ENCODE measurements at regions not wholly inside any gene's neighbourhood (a gene's known extent, or its start where the extent isn't known, plus 50 kb on each side); places are given as distances from the start of the nearest gene placed in this dataset.

DNA sequence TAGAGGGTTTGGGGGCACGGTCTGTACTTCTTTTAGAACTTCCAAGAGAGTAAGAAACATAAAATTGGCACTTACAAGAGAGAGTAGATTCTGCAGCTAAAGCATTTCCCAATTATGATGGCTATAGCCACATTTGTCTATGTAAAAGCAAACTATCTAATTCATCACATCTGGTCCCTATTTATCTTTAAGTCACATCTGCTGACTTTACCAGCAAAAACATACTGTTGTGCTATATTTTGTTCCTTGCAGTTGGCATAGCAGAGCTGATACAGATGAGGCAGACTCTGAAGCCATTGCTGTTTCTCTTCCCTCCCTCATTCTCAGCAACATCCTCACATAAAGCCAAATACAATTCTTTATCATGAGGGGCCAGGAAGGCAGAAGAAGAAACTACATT is 1533.5 kb upstream of the RAG2 start:
- TF ChIP-seq POLR2A (IDR thresholded peaks at IDR 0.05; ENCODE audit: low read length), result no peak
- TF ChIP-seq GATA1 (IDR thresholded peaks at IDR 0.05; ENCODE audit: low read depth, low read length), result no peak
